K562 (cell line): ENCODE measurements at regions not wholly inside any gene's neighbourhood (a gene's known extent, or its start where the extent isn't known, plus 50 kb on each side); places are given as distances from the start of the nearest gene placed in this dataset.

Source experiments
- CTCF ChIP-seq, 3 experiments: IDR thresholded peaks in 2 of 3; conservative IDR thresholded peaks in 1 of 3; 2 replicates each; pipeline ENCODE4 v1.5.1; 2011 to 2012; ENCODE audit warnings: low read length in 3 of 3, mild to moderate bottlenecking in 3 of 3, control low read depth in 2 of 3, improper control_type of control experiment in 1 of 3, inconsistent platforms in 1 of 3, low read depth in 1 of 3, mixed read lengths in 1 of 3, moderate library complexity in 1 of 3; ENCODE audit not compliant: insufficient read depth in 2 of 3
- EGR1 ChIP-seq: fragments of 450-650 bp; conservative IDR thresholded peaks from 2 replicates; pipeline ENCODE4 v1.6.1; 2017; ENCODE audit warnings: mild to moderate bottlenecking
- FOXO4 ChIP-seq: fragments of 450-650 bp; formaldehyde crosslinking; IDR thresholded peaks from 2 replicates; pipeline ENCODE4 v1.4.0; 2020; ENCODE audit warnings: mild to moderate bottlenecking, moderate library complexity
- KLF16 ChIP-seq: IDR thresholded peaks from 2 replicates; pipeline ENCODE4 v1.6.1; 2016; ENCODE audit warnings: antibody characterized with exemption
- SFPQ ChIP-seq: fragments of 200-400 bp; formaldehyde crosslinking; IDR thresholded peaks from 2 replicates; pipeline ENCODE4 v1.6.1; 2017; ENCODE audit warnings: mild to moderate bottlenecking, low read depth, low read length, moderate library complexity
- SNRNP70 ChIP-seq: fragments of 200-400 bp; formaldehyde crosslinking; optimal IDR thresholded peaks from 2 replicates; pipeline ENCODE3; 2017; ENCODE audit warnings: low read depth, low read length

- no peak; the same call in 1 of the 2 replicates for TF ChIP-seq KLF16
- TF ChIP-seq SFPQ, result no peak
- TF ChIP-seq EGR1, result no peak
- no peak for TF ChIP-seq SNRNP70
- TF ChIP-seq FOXO4, result no peak
- no peak for TF ChIP-seq CTCF (IDR thresholded peaks at IDR 0.05 in 2 of 3, conservative IDR thresholded peaks at IDR 0.05 in 1 of 3; ENCODE audit: insufficient read depth in 2 of 3, low read depth in 1 of 3, low read length in 3 of 3)
These were observed 57.0 kb downstream of the IARS1 start for GRCh38 chr9:92236465-92236864.
